Uterus (tissue), 2 donors: ENCODE measurements at regions not wholly inside any gene's neighbourhood (a gene's known extent, or its start where the extent isn't known, plus 50 kb on each side); places are given as distances from the start of the nearest gene placed in this dataset.

Experiments used
- POLR2A ChIP-seq, 2 donors: fragments of 450-650 bp; IDR thresholded peaks; one replicate each; pipeline ENCODE4 v1.6.1; 2016; ENCODE audit warnings: antibody characterized with exemption in 2 of 2, mild to moderate bottlenecking in 1 of 2, moderate library complexity in 1 of 2
- TF ChIP-seq, protein P1 (sequence below), 4 experiments: fragments of 200-600 bp in 2 of 4; fragments of 450-650 bp in 2 of 4; sonication (generic) in 2 of 4; IDR thresholded peaks; one replicate each; pipeline ENCODE4 v1.5.1; 2016 to 2019; ENCODE audit warnings: antibody characterized with exemption in 4 of 4, mild to moderate bottlenecking in 2 of 4, moderate library complexity in 1 of 4

DNA sequence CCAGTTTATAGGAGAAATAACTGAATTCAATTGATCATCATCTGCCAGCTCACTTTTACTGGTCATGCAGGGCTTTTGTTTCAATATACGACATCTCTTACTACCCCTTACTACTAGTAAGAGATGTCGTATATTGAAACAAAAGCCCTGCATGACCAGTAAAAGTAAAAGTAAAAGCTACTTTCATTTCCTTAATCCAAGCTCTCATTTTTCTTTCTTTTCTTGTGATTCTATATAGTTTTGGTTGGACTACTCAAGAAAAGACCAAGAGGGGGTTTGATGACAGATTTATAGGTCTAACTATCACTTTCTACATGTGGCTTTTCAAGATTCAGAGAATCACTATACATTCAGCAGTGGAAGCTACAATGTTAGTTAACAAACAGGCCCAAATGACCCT, 1237.3 kb downstream of the ROBO2 start:
- TF ChIP-seq, protein P1, sequence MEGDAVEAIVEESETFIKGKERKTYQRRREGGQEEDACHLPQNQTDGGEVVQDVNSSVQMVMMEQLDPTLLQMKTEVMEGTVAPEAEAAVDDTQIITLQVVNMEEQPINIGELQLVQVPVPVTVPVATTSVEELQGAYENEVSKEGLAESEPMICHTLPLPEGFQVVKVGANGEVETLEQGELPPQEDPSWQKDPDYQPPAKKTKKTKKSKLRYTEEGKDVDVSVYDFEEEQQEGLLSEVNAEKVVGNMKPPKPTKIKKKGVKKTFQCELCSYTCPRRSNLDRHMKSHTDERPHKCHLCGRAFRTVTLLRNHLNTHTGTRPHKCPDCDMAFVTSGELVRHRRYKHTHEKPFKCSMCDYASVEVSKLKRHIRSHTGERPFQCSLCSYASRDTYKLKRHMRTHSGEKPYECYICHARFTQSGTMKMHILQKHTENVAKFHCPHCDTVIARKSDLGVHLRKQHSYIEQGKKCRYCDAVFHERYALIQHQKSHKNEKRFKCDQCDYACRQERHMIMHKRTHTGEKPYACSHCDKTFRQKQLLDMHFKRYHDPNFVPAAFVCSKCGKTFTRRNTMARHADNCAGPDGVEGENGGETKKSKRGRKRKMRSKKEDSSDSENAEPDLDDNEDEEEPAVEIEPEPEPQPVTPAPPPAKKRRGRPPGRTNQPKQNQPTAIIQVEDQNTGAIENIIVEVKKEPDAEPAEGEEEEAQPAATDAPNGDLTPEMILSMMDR (IDR thresholded peaks at IDR 0.05) = no peak
- TF ChIP-seq POLR2A (IDR thresholded peaks at IDR 0.05) = no peak
